ENCODE measurements at regions not wholly inside any gene's neighbourhood (a gene's known extent, or its start where the extent isn't known, plus 50 kb on each side); places are given as distances from the start of the nearest gene placed in this dataset.
"Not testable (repeated sequence)": the region's sequence is repeated elsewhere in the genome, so short reads cannot be mapped to it uniquely, and the experiment has no call there.

GRCh38 chr5:39977066-39977655 is 552.4 kb upstream of the DAB2 start:
- DNase-seq (ENCODE audit: low read depth in 2 of 2) = no peak

- no peak for DNase-seq (ENCODE audit: low read depth in 2 of 2)
These were observed 545.5 kb upstream of the DAB2 start for GRCh38 chr5:39970117-39970798.

DNA sequence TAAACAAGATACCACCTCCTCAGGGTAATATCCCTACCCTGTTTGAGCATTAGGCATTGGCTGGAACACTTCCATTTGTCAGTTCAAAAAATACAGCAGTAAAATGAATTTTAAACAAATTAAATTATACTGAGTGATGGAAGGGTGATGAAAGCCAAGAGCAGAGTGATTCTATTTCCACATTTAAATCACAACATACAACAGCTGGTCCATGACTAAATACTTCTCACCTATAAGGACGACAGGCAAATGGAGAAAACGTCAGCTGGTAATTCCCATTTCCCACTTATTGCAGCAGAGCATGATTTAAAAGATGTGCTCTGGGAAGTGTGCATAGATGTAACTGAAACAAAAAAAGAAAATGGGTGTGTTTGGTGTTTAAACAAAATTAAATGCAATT is 543.6 kb upstream of the DAB2 start:
- no peak for DNase-seq (ENCODE audit: low read depth in 2 of 2)

DNA sequence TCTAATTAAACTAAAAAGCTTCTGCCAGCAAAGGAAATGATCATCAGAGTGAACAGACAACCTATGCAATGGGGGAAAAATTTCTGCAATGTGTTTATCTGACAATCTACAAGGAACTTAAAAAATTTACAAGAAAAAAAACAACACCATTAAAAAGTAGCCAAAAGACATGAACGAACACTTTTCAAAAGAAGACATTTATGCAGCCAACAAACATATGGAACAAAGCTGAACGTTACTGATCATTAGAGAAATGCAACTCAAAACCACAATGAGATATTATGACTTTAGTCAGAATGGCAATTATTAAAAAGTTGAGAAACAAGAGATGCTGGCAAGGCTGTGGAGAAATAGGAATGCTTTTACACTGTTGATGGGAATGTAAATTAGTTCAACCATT is 530.4 kb upstream of the DAB2 start:
- no peak for DNase-seq (ENCODE audit: low read depth in 2 of 2)

DNA sequence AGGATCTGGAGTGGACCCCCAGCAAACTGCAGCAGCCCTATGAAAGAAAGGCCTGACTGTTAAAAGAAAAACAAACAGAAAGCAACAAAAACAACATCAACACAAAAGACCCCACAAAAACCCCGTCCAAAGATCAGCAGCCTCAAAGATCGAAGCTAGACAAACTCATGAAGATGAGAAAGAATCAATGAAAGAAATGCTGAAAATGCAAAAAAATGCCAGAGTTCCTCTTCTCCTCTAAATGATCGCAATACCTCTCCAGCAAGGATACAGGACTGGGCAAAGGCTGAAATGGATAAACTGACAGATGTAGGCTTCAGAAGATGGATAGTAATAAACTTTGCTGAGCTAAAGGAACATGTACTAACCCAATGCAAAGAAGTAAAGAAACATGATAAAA is 526.3 kb upstream of the DAB2 start:
- no peak for DNase-seq (ENCODE audit: low read depth in 2 of 2)

GRCh38 chr5:39948867-39949468 is 524.2 kb upstream of the DAB2 start:
- peak; percentile 6 to 50 for DNase-seq (ENCODE audit: low read depth in 2 of 2)

DNA sequence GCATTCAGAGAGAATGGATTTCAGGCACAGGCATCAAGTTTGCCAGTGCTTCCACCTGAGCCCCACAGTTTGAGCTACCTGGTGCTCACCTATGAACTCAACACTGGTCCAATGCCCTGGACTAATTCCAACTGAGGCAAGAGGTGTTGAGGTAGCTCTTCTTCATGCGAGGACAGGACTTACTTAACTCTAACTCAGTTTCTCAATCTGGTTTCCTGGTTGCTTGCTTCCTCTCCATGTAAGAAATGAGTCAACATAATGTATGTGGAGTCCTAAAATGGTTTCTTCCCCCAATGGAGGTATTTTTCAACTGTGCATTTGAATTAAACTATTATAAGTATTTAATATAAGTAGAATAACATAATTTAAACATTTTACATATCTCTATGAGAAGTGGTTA is 523.6 kb upstream of the DAB2 start:
- no peak for DNase-seq (ENCODE audit: low read depth in 2 of 2)

DNA sequence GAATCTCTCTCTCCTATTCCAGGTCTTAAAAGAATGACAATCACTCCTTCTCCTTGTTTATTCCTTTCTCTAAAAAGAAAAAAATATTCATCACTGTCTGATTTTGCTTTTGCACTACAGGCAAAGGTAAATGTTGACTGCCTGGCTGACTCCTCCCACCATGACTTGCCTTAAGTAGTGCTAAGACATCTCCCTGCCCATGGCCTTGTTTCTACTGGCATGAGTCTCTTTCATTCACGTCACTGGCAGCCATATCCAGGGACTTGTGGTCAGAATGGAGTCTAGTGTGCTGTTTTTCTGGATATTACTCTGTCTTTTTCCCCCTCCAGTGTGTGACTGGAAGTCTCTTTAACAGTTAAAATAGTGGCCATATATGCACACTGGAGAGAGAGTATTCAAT is 522.9 kb upstream of the DAB2 start:
- DNase-seq (ENCODE audit: low read depth in 2 of 2) = no peak

DNA sequence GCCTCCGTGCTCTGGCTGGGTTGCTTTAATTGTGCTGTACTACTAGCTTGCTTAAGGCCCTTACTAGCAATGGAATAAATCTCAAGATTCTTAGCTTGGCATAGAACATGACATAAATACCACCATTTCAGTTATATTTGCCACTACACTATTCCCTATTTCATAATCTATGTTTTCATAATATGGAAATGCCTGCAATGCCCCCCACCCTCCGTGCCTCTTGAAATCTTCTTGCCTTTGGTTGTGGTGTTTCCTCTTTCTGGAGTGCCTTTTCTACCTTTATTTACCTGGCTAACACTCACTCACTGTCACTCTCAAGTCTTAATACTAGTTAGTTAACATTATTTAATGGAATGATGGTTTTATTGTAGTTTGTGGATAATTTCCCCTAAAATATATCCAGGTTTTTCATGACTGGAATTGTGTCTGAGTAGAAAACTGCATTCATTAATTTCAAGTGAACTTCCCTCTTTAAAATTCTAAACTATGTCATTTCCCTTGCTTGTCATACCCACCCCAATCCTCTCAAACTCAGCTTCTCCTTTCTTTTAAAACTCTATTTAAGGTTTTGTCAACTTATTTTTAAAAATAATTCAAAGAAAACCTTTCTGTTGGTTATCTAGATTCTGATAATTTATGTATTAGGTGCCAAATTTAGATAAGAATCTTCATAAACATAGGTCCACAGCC is 521.7 kb upstream of the DAB2 start:
- no peak for DNase-seq (ENCODE audit: low read depth in 2 of 2)

DNA sequence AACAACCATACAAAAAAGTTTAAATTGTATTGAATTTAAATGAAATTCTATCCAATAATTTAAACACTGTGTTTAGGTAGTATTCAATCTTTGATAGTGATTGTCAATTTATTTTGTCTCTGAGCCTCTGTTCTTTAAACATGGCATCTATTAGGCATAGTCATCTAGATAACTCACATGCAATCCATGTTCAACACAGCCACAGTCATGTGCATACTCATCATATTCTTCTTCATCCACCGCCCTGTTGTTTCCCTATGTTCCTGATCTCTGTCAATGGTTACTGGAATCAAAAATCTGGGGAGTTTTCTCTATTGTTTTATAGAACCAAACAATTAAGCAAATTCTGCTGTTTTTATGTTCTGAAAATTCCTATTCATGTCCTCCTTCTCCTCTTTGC is 521.1 kb upstream of the DAB2 start:
- no peak for DNase-seq (ENCODE audit: low read depth in 2 of 2)

- no peak for DNase-seq (ENCODE audit: low read depth in 2 of 2)
These were observed 519.0 kb upstream of the DAB2 start for GRCh38 chr5:39943811-39944210.

- no peak for DNase-seq (ENCODE audit: low read depth in 2 of 2)
These were observed 517.8 kb upstream of the DAB2 start for GRCh38 chr5:39942606-39943005.

DNA sequence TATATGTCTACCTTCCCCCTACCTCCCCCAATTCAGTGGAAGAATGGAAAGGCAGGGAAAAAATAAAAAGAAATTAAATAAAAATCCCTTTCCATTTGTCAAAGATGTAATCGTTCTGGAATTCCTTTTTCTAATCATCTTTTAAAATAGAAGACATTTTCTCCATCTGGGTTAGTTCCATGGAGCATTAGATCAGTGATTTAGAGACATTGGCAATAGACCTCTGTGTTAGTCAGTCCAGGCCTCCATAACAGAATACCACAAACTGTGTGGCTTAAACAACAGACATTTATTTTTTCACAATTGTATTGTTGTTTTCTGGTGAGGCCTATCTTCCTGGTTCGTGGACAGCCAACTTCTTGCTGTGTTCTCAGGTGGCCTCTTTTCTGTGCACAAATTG is 516.6 kb upstream of the DAB2 start:
- DNase-seq (ENCODE audit: low read depth in 2 of 2) = no peak

DNA sequence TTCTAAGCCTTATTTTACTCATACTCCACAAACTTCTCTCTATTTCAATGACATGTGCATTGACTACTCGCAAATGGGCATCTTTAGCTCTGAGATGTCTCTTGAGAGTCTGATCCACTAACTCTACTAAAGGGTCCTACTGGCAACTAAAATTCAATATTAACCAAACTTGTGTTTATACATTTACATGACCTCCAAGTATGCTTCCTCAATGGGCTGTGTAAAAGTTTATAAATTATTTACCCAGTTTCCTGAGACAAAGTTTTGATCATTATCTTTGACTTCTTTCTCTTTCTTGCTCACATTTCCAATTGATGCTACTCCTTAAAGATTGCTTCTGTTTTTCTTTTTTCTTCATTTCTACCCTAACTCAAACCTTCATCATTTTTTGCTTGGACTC is 510.1 kb upstream of the DAB2 start:
- DNase-seq (ENCODE audit: low read depth in 2 of 2) = no peak

DNA sequence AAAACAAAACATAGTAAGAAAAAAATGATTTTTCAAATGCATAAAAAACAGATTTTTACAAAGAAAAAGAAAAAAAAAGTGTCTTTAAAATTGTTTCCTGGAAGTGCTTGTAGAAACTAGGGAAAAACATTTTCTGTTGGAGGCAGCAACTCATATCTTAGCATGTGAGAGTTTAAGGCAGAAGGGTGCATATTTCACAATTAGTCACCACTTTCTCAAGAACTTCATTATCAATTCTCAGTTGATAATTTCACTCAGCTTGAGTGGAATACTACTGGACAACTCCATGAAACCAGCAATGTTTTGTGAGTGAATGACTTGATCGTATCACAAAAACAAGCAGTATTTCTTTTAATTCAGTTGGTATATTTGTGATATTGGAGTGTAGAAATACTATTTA is 508.3 kb upstream of the DAB2 start:
- no peak for DNase-seq (ENCODE audit: low read depth in 2 of 2)

- DNase-seq (ENCODE audit: low read depth in 2 of 2) = no peak
These were observed 503.9 kb upstream of the DAB2 start for GRCh38 chr5:39928709-39929108.

- no peak for DNase-seq (ENCODE audit: low read depth in 2 of 2)
These were observed 495.1 kb upstream of the DAB2 start for GRCh38 chr5:39919876-39920275.

DNA sequence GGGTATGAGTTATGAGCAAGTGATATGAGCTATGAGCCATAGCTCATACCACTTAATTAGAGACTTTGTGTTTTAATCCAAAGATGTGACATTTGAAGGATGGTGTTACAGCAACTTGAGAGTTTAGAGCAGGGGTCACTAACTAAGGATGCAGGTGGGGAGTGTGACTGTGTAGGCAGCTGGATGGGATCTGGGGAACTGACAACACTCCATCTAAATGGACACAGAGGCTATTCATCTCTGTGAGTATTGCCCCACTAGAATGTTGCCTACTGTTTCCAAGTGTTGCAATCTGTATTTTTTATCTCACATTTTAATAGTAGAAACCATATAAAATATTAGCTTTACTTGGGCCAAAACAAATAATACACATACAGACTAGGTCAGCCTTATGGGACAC is 488.1 kb upstream of the DAB2 start:
- DNase-seq (ENCODE audit: low read depth in 2 of 2) = no peak

GRCh38 chr5:39907267-39907951 is 482.6 kb upstream of the DAB2 start:
- DNase-seq (ENCODE audit: low read depth in 2 of 2) = not testable (repeated sequence)

DNA sequence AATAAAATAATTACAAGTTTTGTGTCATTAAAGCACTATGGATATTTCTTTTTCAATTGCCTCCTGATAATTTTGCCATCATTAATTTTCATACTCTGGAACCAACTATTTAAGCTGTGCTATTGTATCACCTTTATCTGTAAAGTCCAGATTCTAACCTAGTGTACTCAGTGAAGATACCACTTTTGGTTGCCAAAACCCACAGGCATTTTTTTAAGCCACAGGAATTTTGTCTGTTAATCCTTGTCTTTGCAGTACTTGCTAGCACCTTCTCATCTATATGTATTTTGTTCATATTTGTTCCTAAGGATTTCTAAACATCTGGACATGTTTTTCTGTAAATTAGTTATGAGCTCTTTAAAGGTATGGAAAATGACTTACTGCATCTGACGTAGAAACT is 481.4 kb upstream of the DAB2 start:
- DNase-seq (ENCODE audit: low read depth in 2 of 2) = no peak

DNA sequence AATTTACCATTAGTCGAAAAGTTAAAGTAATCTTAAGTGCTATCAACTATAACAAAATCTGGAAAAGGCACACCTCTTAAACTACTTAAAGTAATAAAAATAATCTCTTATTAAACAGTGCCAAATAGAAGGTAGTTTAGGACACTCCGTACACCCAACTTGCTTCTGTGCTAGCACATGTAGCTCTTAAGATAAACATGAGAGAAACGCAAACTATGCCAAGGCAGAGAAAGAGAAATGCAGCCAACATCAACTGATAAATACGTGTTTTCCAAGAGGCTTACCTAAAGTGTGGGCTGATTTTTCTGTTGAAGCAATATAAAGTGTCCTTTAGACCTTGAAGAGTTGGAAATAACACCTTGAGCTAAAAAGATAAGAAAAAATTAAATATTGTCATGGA is 480.6 kb upstream of the DAB2 start:
- DNase-seq (ENCODE audit: low read depth in 2 of 2) = no peak

DNA sequence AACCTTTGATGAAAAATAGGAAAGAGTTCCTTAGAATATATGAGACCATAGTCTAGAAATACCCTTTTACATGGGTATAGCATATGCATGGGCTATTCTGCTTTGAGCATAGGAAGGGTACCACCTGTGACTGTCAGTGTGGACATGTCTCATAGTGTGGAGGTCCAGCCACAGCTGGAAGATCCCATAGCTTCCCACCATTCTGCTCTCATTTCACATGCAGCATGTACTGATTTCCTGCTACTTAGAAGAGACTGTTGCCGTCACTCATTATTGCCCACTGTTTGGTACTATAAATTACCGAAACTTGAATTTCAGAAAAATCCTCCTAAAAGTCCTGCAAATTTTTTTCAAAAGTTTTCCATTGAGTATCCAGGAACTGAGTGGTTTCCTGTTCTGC is 477.8 kb upstream of the DAB2 start:
- DNase-seq (ENCODE audit: low read depth in 2 of 2) = no peak
